ENCODE measurements at regions not wholly inside any gene's neighbourhood (a gene's known extent, or its start where the extent isn't known, plus 50 kb on each side); places are given as distances from the start of the nearest gene placed in this dataset.
A peak's percentile ranks its signal among the peaks of the same experiment; 100 is the strongest.

- no peak for DNase-seq (ENCODE audit: low spot score)
These were observed 879.4 kb downstream of the MRPL39 start for GRCh38 chr21:24727803-24728440.

- no peak for DNase-seq (ENCODE audit: low spot score)
These were observed 890.9 kb downstream of the MRPL39 start for GRCh38 chr21:24716281-24716918.

- DNase-seq (ENCODE audit: low spot score) = no peak
These were observed 892.6 kb downstream of the MRPL39 start for GRCh38 chr21:24714646-24715200.

GRCh38 chr21:24705201-24705600 is 902.1 kb downstream of the MRPL39 start:
- DNase-seq (ENCODE audit: low spot score) = no peak

- DNase-seq (ENCODE audit: low spot score) = peak; percentile 49
These were observed 913.5 kb downstream of the MRPL39 start for GRCh38 chr21:24693779-24694178.

GRCh38 chr21:24681456-24681855 is 925.8 kb downstream of the MRPL39 start:
- no peak for DNase-seq (ENCODE audit: low spot score)

GRCh38 chr21:24671901-24672300 is 935.4 kb downstream of the MRPL39 start:
- DNase-seq (ENCODE audit: low spot score) = no peak

GRCh38 chr21:24658926-24659325 is 948.4 kb downstream of the MRPL39 start:
- DNase-seq (ENCODE audit: low spot score) = peak; percentile 76

GRCh38 chr21:24658026-24658425 is 949.3 kb downstream of the MRPL39 start:
- DNase-seq (ENCODE audit: low spot score) = no peak

GRCh38 chr21:24649691-24650090 is 957.6 kb downstream of the MRPL39 start:
- no peak for DNase-seq (ENCODE audit: low spot score)

- DNase-seq (ENCODE audit: low spot score) = no peak
These were observed 970.6 kb downstream of the MRPL39 start for GRCh38 chr21:24636696-24637095.

GRCh38 chr21:24634749-24635148 is 972.5 kb downstream of the MRPL39 start:
- DNase-seq (ENCODE audit: low spot score) = no peak

GRCh38 chr21:24628536-24628935 is 978.7 kb downstream of the MRPL39 start:
- no peak for DNase-seq (ENCODE audit: low spot score)

GRCh38 chr21:24628046-24628445 is 979.2 kb downstream of the MRPL39 start:
- no peak for DNase-seq (ENCODE audit: low spot score)

GRCh38 chr21:24617819-24618218 is 989.5 kb downstream of the MRPL39 start:
- DNase-seq (ENCODE audit: low spot score) = no peak

GRCh38 chr21:24594082-24594481 is 1013.2 kb downstream of the MRPL39 start:
- no peak for DNase-seq (ENCODE audit: low spot score)

- DNase-seq (ENCODE audit: low spot score) = no peak
These were observed 1017.0 kb downstream of the MRPL39 start for GRCh38 chr21:24590261-24590660.

- DNase-seq (ENCODE audit: low spot score) = no peak
These were observed 1023.8 kb downstream of the MRPL39 start for GRCh38 chr21:24583473-24583872.

- DNase-seq (ENCODE audit: low spot score) = no peak
These were observed 1030.0 kb downstream of the MRPL39 start for GRCh38 chr21:24577301-24577700.

GRCh38 chr21:24561291-24561690 is 1046.0 kb downstream of the MRPL39 start:
- DNase-seq (ENCODE audit: low spot score) = peak; percentile 11

GRCh38 chr21:24552491-24552890 is 1054.8 kb downstream of the MRPL39 start:
- DNase-seq (ENCODE audit: low spot score) = no peak

- no peak for DNase-seq (ENCODE audit: low spot score)
These were observed 1061.4 kb downstream of the MRPL39 start for GRCh38 chr21:24545807-24546361.

GRCh38 chr21:24514081-24514733 is 1093.1 kb downstream of the MRPL39 start:
- DNase-seq (ENCODE audit: low spot score) = peak; percentile 23
